Astrocyte (in vitro differentiated cells and primary cell): ENCODE measurements at regions not wholly inside any gene's neighbourhood (a gene's known extent, or its start where the extent isn't known, plus 50 kb on each side); places are given as distances from the start of the nearest gene placed in this dataset.

Experiments used
- DNase-seq: peaks from one replicate; pipeline ENCODE4 v3.0.0-alpha.2; 2010; ENCODE audit warnings: low read depth
- FAIRE-seq: peaks from 2 replicates; lab custom pipeline; 2011; peaks lifted over from hg19 to GRCh38; lab: Jason Lieb, UNC
- H2AFZ ChIP-seq: 2 replicates; pipeline ENCODE4 v1.6.0; 2012; ENCODE audit warnings: low read depth, low read length, inconsistent platforms
- H3K27ac ChIP-seq: 2 replicates; pipeline ENCODE4 v1.5.1; 2011; ENCODE audit warnings: low read depth, low read length, inconsistent platforms
- H3K27me3 ChIP-seq: 2 replicates; pipeline ENCODE4 v1.6.0; 2011; ENCODE audit warnings: low read length, inconsistent platforms; ENCODE audit not compliant: insufficient read depth
- H3K36me3 ChIP-seq: 2 replicates; pipeline ENCODE4 v1.5.1; 2011; ENCODE audit warnings: low read length, inconsistent platforms; ENCODE audit not compliant: insufficient read depth
- H3K4me1 ChIP-seq: 2 replicates; pipeline ENCODE4 v1.5.1; 2011; ENCODE audit warnings: low read length, inconsistent platforms; ENCODE audit not compliant: insufficient read depth
- H3K4me2 ChIP-seq: 2 replicates; pipeline ENCODE4 v1.6.0; 2012; ENCODE audit warnings: low read length, inconsistent platforms
- H3K4me3 ChIP-seq: 2 replicates; pipeline ENCODE4 v1.5.1; 2011; ENCODE audit warnings: low read depth, mild to moderate bottlenecking, low read length, inconsistent platforms; ENCODE audit not compliant: insufficient read depth
- H3K79me2 ChIP-seq: 2 replicates; pipeline ENCODE4 v1.6.0; 2012; ENCODE audit warnings: mild to moderate bottlenecking, low read length, inconsistent platforms; ENCODE audit not compliant: insufficient read depth
- H3K9ac ChIP-seq: 2 replicates; pipeline ENCODE4 v1.6.0; 2012; ENCODE audit warnings: mild to moderate bottlenecking, low read length, inconsistent platforms
- H3K9me3 ChIP-seq: 2 replicates; pipeline ENCODE4 v1.5.1; 2012; ENCODE audit warnings: low read depth, mild to moderate bottlenecking, low read length, inconsistent platforms; ENCODE audit not compliant: insufficient read depth
- H4K20me1 ChIP-seq: 2 replicates; pipeline ENCODE4 v1.6.0; 2012; ENCODE audit warnings: low read length, inconsistent platforms; ENCODE audit not compliant: insufficient read depth
- H3K27ac Mint-ChIP-seq: one replicate; pipeline ENCODE4 v1.8.0; 2021; ENCODE audit warnings: mild to moderate bottlenecking, mixed read lengths; ENCODE audit not compliant: unreplicated experiment
- H3K27me3 Mint-ChIP-seq: one replicate; pipeline ENCODE4 v1.8.0; 2021; ENCODE audit warnings: low read depth, mixed read lengths; ENCODE audit not compliant: unreplicated experiment
- H3K36me3 Mint-ChIP-seq: one replicate; pipeline ENCODE4 v1.8.0; 2021; ENCODE audit warnings: low read depth, mixed read lengths; ENCODE audit not compliant: unreplicated experiment
- H3K4me1 Mint-ChIP-seq: one replicate; pipeline ENCODE4 v1.8.0; 2021; ENCODE audit warnings: low read depth, mixed read lengths; ENCODE audit not compliant: unreplicated experiment
- H3K4me3 Mint-ChIP-seq: one replicate; pipeline ENCODE4 v1.8.0; 2021; ENCODE audit warnings: mild to moderate bottlenecking, moderate library complexity, mixed read lengths; ENCODE audit not compliant: unreplicated experiment
- H3K9me3 Mint-ChIP-seq: one replicate; pipeline ENCODE4 v1.8.0; 2021; ENCODE audit warnings: mild to moderate bottlenecking, mixed read lengths; ENCODE audit not compliant: unreplicated experiment
- EZH2 ChIP-seq: IDR thresholded peaks from 2 replicates; pipeline ENCODE4 v1.6.1; 2012; ENCODE audit warnings: mild to moderate bottlenecking, low read length, inconsistent platforms; ENCODE audit not compliant: insufficient read depth
- TF ChIP-seq, protein P1 (sequence below): IDR thresholded peaks from 2 replicates; pipeline ENCODE4 v1.5.1; 2011; ENCODE audit warnings: low read depth, mild to moderate bottlenecking, inconsistent platforms, low read length, moderate library complexity; ENCODE audit not compliant: insufficient read depth

DNA sequence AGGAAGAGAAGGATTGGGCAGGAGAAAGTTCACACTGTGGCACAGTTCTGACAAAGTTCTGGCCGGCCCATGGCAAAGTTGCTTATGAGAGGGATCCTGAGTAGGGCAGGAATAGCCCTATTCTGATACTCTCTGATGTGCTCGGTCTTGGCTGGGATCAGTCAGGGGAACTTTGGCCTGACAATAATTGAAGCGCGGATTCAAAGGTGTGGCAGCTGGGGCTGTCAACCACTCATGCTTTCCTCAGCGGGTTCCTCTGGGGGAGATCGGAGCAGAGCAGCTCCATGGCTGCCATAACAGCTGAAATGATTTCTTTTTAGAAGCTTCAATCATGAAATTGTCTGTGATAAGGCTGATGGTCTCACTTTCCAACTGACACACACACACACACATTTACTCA is 714.1 kb downstream of the DHX35 start:
- no peak overlapping the region for H3K27ac ChIP-seq
- no peak for FAIRE-seq

DNA sequence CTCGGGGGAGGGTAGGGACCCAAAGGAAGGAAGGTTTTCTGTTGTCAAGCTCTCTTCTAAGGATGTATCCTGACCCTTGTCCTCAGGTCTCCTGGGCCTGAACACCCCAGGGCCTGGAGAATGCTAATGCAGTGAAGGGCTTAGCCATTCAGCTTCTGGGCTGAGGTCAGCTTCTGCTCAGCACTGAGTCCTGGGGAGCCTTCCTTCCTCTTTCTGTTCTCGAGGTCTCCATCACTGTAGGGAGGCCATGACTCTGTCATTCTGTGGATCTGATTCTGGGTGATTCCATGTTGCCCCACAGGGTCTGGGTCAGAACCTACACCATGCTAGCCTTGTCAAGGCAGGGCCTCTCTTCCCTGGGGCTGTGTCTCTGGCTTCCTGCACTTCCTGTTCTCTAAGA is 712.7 kb downstream of the DHX35 start:
- H3K9me3 Mint-ChIP-seq, result peaks cover 12% of the 10 kb centered on the region

More for the DNA sequence above, 714.1 kb downstream of the DHX35 start:
- no peaks in the 10 kb centered on the region for H3K4me1 Mint-ChIP-seq
- Histone ChIP-seq H3K4me2 (no peak overlapping the region), H3K9me3 (no peaks in the 10 kb centered on the region), H2AFZ (no peak overlapping the region), H3K36me3 (no peaks in the 10 kb centered on the region), H3K9ac (no peak overlapping the region), H3K4me3 (no peak overlapping the region), H3K4me1 (no peaks in the 10 kb centered on the region), H3K27me3 (no peaks in the 10 kb centered on the region), H3K79me2 (no peaks in the 10 kb centered on the region), H4K20me1 (no peaks in the 10 kb centered on the region)
- H3K4me3 Mint-ChIP-seq, result no peak overlapping the region
- TF ChIP-seq, protein P1, sequence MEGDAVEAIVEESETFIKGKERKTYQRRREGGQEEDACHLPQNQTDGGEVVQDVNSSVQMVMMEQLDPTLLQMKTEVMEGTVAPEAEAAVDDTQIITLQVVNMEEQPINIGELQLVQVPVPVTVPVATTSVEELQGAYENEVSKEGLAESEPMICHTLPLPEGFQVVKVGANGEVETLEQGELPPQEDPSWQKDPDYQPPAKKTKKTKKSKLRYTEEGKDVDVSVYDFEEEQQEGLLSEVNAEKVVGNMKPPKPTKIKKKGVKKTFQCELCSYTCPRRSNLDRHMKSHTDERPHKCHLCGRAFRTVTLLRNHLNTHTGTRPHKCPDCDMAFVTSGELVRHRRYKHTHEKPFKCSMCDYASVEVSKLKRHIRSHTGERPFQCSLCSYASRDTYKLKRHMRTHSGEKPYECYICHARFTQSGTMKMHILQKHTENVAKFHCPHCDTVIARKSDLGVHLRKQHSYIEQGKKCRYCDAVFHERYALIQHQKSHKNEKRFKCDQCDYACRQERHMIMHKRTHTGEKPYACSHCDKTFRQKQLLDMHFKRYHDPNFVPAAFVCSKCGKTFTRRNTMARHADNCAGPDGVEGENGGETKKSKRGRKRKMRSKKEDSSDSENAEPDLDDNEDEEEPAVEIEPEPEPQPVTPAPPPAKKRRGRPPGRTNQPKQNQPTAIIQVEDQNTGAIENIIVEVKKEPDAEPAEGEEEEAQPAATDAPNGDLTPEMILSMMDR, result no peak
- no peak for TF ChIP-seq EZH2
- peaks cover 14% of the 10 kb centered on the region for H3K9me3 Mint-ChIP-seq
- peaks cover 4% of the 10 kb centered on the region for H3K27me3 Mint-ChIP-seq
- no peak overlapping the region for H3K27ac Mint-ChIP-seq
- DNase-seq, result no peak
- no peaks in the 10 kb centered on the region for H3K36me3 Mint-ChIP-seq

DNA sequence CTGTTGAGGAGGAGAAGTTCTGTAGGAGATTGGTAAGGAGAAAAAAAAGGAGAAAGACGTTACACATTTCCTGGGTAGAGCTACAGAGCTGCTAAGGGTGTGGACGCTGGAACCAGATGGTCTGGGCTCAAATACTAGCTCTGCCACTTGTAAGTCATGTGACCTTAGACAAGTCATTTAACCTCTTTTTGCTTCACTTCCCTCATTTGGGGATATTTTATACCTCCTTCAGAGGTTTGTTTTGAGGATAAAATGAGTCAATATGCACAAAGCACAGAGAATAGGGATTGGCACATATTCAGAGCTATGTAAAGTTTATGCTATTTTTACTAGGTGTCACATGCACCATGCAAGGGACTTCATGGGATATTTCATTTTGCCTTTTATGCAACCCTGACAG is 708.8 kb downstream of the DHX35 start:
- Histone ChIP-seq H3K36me3 (no peaks in the 10 kb centered on the region), H3K27ac (no peak overlapping the region), H3K27me3 (no peaks in the 10 kb centered on the region), H3K9me3 (no peaks in the 10 kb centered on the region), H4K20me1 (no peaks in the 10 kb centered on the region), H3K4me2 (no peak overlapping the region), H3K9ac (no peak overlapping the region), H2AFZ (no peak overlapping the region), H3K79me2 (no peaks in the 10 kb centered on the region), H3K4me3 (no peak overlapping the region), H3K4me1 (no peaks in the 10 kb centered on the region)
- H3K9me3 Mint-ChIP-seq, result no peaks in the 10 kb centered on the region
- FAIRE-seq, result no peak
- peaks cover 10% of the 10 kb centered on the region for H3K4me1 Mint-ChIP-seq
- H3K27ac Mint-ChIP-seq, result no peak overlapping the region
- no peak for DNase-seq
- H3K36me3 Mint-ChIP-seq, result no peaks in the 10 kb centered on the region
- TF ChIP-seq, protein P1, result no peak
- H3K27me3 Mint-ChIP-seq, result no peaks in the 10 kb centered on the region
- H3K4me3 Mint-ChIP-seq, result no peak overlapping the region

More for the DNA sequence above, 712.7 kb downstream of the DHX35 start:
- Mint-ChIP-seq H3K27me3 (peaks cover 4% of the 10 kb centered on the region), H3K4me3 (no peak overlapping the region), H3K36me3 (no peaks in the 10 kb centered on the region), H3K27ac (no peak overlapping the region), H3K4me1 (no peaks in the 10 kb centered on the region)
- Histone ChIP-seq H4K20me1 (no peaks in the 10 kb centered on the region), H3K36me3 (no peaks in the 10 kb centered on the region), H3K9ac (no peak overlapping the region), H3K4me2 (no peak overlapping the region), H3K27ac (no peak overlapping the region), H3K9me3 (no peaks in the 10 kb centered on the region), H3K4me1 (no peaks in the 10 kb centered on the region), H3K79me2 (no peaks in the 10 kb centered on the region), H3K4me3 (no peak overlapping the region), H3K27me3 (no peaks in the 10 kb centered on the region), H2AFZ (no peak overlapping the region)
- FAIRE-seq, result no peak
- TF ChIP-seq, protein P1, result no peak
- no peak for TF ChIP-seq EZH2
- no peak for DNase-seq
